Cortex of kidney (tissue), 1 donor: ENCODE measurements at regions not wholly inside any gene's neighbourhood (a gene's known extent, or its start where the extent isn't known, plus 50 kb on each side); places are given as distances from the start of the nearest gene placed in this dataset.

Experiments
- DNase-seq: peaks from one replicate; lab custom pipeline; 2025; lab: John Stamatoyannopoulos, UW

- DNase-seq: no peak
Measured at GRCh38 chr4:128527946-128528576, 240.4 kb upstream of the PGRMC2 start.

GRCh38 chr4:128527351-128527750, 239.7 kb upstream of the PGRMC2 start:
- no peak for DNase-seq

- DNase-seq: no peak
Measured at GRCh38 chr4:128525992-128526630, 238.5 kb upstream of the PGRMC2 start.

- no peak for DNase-seq
Measured at GRCh38 chr4:128525387-128525786, 237.8 kb upstream of the PGRMC2 start.

GRCh38 chr4:128524311-128524710, 236.7 kb upstream of the PGRMC2 start:
- DNase-seq: no peak

GRCh38 chr4:128521648-128522111, 234.1 kb upstream of the PGRMC2 start:
- DNase-seq: no peak

GRCh38 chr4:128521156-128521555, 233.5 kb upstream of the PGRMC2 start:
- DNase-seq: no peak

GRCh38 chr4:128519163-128519830, 231.7 kb upstream of the PGRMC2 start:
- DNase-seq: no peak

GRCh38 chr4:128517739-128518510, 230.3 kb upstream of the PGRMC2 start:
- DNase-seq: no peak

GRCh38 chr4:128517096-128517738, 229.6 kb upstream of the PGRMC2 start:
- no peak for DNase-seq

GRCh38 chr4:128516301-128516969, 228.8 kb upstream of the PGRMC2 start:
- DNase-seq: no peak

- no peak for DNase-seq
Measured at GRCh38 chr4:128513664-128514484, 226.3 kb upstream of the PGRMC2 start.

- no peak for DNase-seq
Measured at GRCh38 chr4:128512767-128513322, 225.2 kb upstream of the PGRMC2 start.

- no peak for DNase-seq
Measured at GRCh38 chr4:128512161-128512560, 224.5 kb upstream of the PGRMC2 start.

- no peak for DNase-seq
Measured at GRCh38 chr4:128510850-128511249, 223.2 kb upstream of the PGRMC2 start.

GRCh38 chr4:128502818-128503527, 215.4 kb upstream of the PGRMC2 start:
- DNase-seq: no peak

- no peak for DNase-seq
Measured at GRCh38 chr4:128501239-128501638, 213.6 kb upstream of the PGRMC2 start.

GRCh38 chr4:128488055-128488705, 200.6 kb upstream of the PGRMC2 start:
- DNase-seq: no peak

GRCh38 chr4:128484896-128485295, 197.3 kb upstream of the PGRMC2 start:
- DNase-seq: no peak
